ENCODE measurements at regions not wholly inside any gene's neighbourhood (a gene's known extent, or its start where the extent isn't known, plus 50 kb on each side); places are given as distances from the start of the nearest gene placed in this dataset.

- no peaks in the 10 kb centered on the region for H3K36me3 ChIP-seq (ENCODE audit: low read length)
- H3K9ac ChIP-seq (ENCODE audit: low read length) = no peak overlapping the region
- H4K20me1 ChIP-seq (ENCODE audit: low read depth, low read length) = no peaks in the 10 kb centered on the region
- H3F3A ChIP-seq (ENCODE audit: insufficient read depth) = no peaks in the 10 kb centered on the region
- TF ChIP-seq EZH2phosphoT487 (conservative IDR thresholded peaks at IDR 0.05; ENCODE audit: low read length) = no peak
- TF ChIP-seq, protein P1, sequence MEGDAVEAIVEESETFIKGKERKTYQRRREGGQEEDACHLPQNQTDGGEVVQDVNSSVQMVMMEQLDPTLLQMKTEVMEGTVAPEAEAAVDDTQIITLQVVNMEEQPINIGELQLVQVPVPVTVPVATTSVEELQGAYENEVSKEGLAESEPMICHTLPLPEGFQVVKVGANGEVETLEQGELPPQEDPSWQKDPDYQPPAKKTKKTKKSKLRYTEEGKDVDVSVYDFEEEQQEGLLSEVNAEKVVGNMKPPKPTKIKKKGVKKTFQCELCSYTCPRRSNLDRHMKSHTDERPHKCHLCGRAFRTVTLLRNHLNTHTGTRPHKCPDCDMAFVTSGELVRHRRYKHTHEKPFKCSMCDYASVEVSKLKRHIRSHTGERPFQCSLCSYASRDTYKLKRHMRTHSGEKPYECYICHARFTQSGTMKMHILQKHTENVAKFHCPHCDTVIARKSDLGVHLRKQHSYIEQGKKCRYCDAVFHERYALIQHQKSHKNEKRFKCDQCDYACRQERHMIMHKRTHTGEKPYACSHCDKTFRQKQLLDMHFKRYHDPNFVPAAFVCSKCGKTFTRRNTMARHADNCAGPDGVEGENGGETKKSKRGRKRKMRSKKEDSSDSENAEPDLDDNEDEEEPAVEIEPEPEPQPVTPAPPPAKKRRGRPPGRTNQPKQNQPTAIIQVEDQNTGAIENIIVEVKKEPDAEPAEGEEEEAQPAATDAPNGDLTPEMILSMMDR (IDR thresholded peaks at IDR 0.05; ENCODE audit: insufficient read depth, low read length, poor library complexity, severe bottlenecking) = no peak
- no peak overlapping the region for H3K4me3 ChIP-seq (ENCODE audit: insufficient read depth, low read length, poor library complexity, severe bottlenecking)
- H3K27me3 ChIP-seq (ENCODE audit: low read length) = no peaks in the 10 kb centered on the region
- no peaks in the 10 kb centered on the region for H3K9me2 ChIP-seq (replicated peaks; ENCODE audit: insufficient read depth, low read length)
- no peaks in the 10 kb centered on the region for H3K9me3 ChIP-seq (ENCODE audit: insufficient read depth, low read length)
- no peaks in the 10 kb centered on the region for H3K79me2 ChIP-seq (ENCODE audit: insufficient read depth, low read length)
- H3K27ac ChIP-seq (ENCODE audit: low read depth, low read length) = no peak overlapping the region
- H2AFZ ChIP-seq (ENCODE audit: low read depth, low read length, severe bottlenecking) = no peak overlapping the region
- H3K4me2 ChIP-seq (ENCODE audit: low read depth, low read length, poor library complexity, severe bottlenecking) = no peak overlapping the region
Measured at GRCh38 chr1:238980053-238980452, 406.3 kb upstream of the CHRM3 start.

GRCh38 chr1:238964631-238965030, 421.7 kb upstream of the CHRM3 start:
- no peak overlapping the region for H3K4me3 ChIP-seq (ENCODE audit: insufficient read depth, low read length, poor library complexity, severe bottlenecking)
- no peaks in the 10 kb centered on the region for H3K27me3 ChIP-seq (ENCODE audit: low read length)
- H3K4me2 ChIP-seq (ENCODE audit: low read depth, low read length, poor library complexity, severe bottlenecking) = no peak overlapping the region
- H3F3A ChIP-seq (ENCODE audit: insufficient read depth) = no peaks in the 10 kb centered on the region
- H4K20me1 ChIP-seq (ENCODE audit: low read depth, low read length) = no peaks in the 10 kb centered on the region
- no peaks in the 10 kb centered on the region for H3K36me3 ChIP-seq (ENCODE audit: low read length)
- H3K9me2 ChIP-seq (replicated peaks; ENCODE audit: insufficient read depth, low read length) = no peaks in the 10 kb centered on the region
- H3K9ac ChIP-seq (ENCODE audit: low read length) = no peak overlapping the region
- H3K9me3 ChIP-seq (ENCODE audit: insufficient read depth, low read length) = no peaks in the 10 kb centered on the region
- no peak for TF ChIP-seq EZH2phosphoT487 (conservative IDR thresholded peaks at IDR 0.05; ENCODE audit: low read length)
- TF ChIP-seq, protein P1 (IDR thresholded peaks at IDR 0.05; ENCODE audit: insufficient read depth, low read length, poor library complexity, severe bottlenecking) = no peak
- no peak overlapping the region for H2AFZ ChIP-seq (ENCODE audit: low read depth, low read length, severe bottlenecking)
- no peaks in the 10 kb centered on the region for H3K79me2 ChIP-seq (ENCODE audit: insufficient read depth, low read length)
- no peak overlapping the region for H3K27ac ChIP-seq (ENCODE audit: low read depth, low read length)

DNA sequence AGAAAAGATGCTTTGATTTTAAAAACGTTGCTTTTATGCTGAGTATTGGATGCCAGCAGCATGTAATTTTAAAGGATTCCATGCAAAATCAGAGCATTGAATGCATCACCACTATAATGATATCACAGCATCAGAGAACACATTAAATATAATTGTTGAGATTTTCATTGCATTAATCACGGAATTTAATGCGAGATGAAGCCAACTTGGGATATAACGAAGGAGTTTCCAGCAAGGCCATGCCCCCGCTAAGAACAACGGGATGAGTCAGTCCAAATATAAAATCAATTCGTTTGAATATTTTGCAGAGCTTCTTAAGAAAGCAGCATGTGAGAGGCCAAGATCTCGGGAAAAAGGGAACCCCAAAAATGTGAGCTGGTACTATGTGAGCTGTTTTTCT, 423.4 kb upstream of the CHRM3 start:
- no peak overlapping the region for H3K27ac ChIP-seq (ENCODE audit: low read depth, low read length)
- no peaks in the 10 kb centered on the region for H3K36me3 ChIP-seq (ENCODE audit: low read length)
- H3F3A ChIP-seq (ENCODE audit: insufficient read depth) = no peaks in the 10 kb centered on the region
- no peaks in the 10 kb centered on the region for H3K9me3 ChIP-seq (ENCODE audit: insufficient read depth, low read length)
- no peaks in the 10 kb centered on the region for H3K27me3 ChIP-seq (ENCODE audit: low read length)
- H3K9ac ChIP-seq (ENCODE audit: low read length) = no peak overlapping the region
- no peak overlapping the region for H3K4me3 ChIP-seq (ENCODE audit: insufficient read depth, low read length, poor library complexity, severe bottlenecking)
- no peak overlapping the region for H2AFZ ChIP-seq (ENCODE audit: low read depth, low read length, severe bottlenecking)
- TF ChIP-seq, protein P1 (IDR thresholded peaks at IDR 0.05; ENCODE audit: insufficient read depth, low read length, poor library complexity, severe bottlenecking) = no peak
- TF ChIP-seq EZH2phosphoT487 (conservative IDR thresholded peaks at IDR 0.05; ENCODE audit: low read length) = no peak
- no peaks in the 10 kb centered on the region for H4K20me1 ChIP-seq (ENCODE audit: low read depth, low read length)
- no peaks in the 10 kb centered on the region for H3K9me2 ChIP-seq (replicated peaks; ENCODE audit: insufficient read depth, low read length)
- no peak overlapping the region for H3K4me2 ChIP-seq (ENCODE audit: low read depth, low read length, poor library complexity, severe bottlenecking)
- H3K79me2 ChIP-seq (ENCODE audit: insufficient read depth, low read length) = no peaks in the 10 kb centered on the region
